ENCODE measurements at regions not wholly inside any gene's neighbourhood (a gene's known extent, or its start where the extent isn't known, plus 50 kb on each side); places are given as distances from the start of the nearest gene placed in this dataset.

DNA sequence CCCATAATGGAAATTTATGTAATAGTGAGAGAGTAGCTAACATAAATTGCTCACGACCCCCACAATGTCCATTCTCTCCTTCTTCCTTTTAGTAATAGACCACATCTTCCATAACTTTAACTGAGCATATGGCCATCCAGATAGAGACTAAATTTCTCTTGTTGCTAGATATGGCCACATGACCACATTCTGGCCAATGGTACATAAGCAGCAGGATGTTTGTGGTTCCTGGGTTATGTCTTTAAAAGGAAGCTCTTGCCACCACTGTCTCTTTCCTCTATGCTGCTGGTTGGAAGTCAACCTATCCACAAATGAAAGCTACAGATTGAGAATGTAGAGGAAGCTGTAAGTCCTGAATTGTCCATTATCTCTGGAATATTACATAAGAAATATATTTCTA lies 59.7 kb upstream of the NPHP3 start:
- TF ChIP-seq, protein P1, sequence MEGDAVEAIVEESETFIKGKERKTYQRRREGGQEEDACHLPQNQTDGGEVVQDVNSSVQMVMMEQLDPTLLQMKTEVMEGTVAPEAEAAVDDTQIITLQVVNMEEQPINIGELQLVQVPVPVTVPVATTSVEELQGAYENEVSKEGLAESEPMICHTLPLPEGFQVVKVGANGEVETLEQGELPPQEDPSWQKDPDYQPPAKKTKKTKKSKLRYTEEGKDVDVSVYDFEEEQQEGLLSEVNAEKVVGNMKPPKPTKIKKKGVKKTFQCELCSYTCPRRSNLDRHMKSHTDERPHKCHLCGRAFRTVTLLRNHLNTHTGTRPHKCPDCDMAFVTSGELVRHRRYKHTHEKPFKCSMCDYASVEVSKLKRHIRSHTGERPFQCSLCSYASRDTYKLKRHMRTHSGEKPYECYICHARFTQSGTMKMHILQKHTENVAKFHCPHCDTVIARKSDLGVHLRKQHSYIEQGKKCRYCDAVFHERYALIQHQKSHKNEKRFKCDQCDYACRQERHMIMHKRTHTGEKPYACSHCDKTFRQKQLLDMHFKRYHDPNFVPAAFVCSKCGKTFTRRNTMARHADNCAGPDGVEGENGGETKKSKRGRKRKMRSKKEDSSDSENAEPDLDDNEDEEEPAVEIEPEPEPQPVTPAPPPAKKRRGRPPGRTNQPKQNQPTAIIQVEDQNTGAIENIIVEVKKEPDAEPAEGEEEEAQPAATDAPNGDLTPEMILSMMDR (IDR thresholded peaks at IDR 0.05): no peak
- no peak for TF ChIP-seq POLR2A (IDR thresholded peaks at IDR 0.05)

Data from breast epithelium (tissue), 3 donors.